GM20000 (cell line): ENCODE measurements at regions not wholly inside any gene's neighbourhood (a gene's known extent, or its start where the extent isn't known, plus 50 kb on each side); places are given as distances from the start of the nearest gene placed in this dataset.

Experiments used
- DNase-seq: peaks from one replicate; pipeline ENCODE4 v3.0.0; 2012; ENCODE audit warnings: low spot score
- CTCF ChIP-seq: IDR thresholded peaks from 2 replicates; pipeline ENCODE4 v1.5.1; 2012; ENCODE audit warnings: mild to moderate bottlenecking, control low read depth; ENCODE audit errors: extremely low read depth, missing control alignments

GRCh38 chr6:133583907-133584427 is 304.9 kb upstream of the TCF21 start:
- no peak for DNase-seq
- no peak for TF ChIP-seq CTCF

- no peak for DNase-seq
These were observed 304.1 kb upstream of the TCF21 start for GRCh38 chr6:133584823-133585222.

GRCh38 chr6:133585978-133586377 is 302.9 kb upstream of the TCF21 start:
- no peak for DNase-seq
- no peak for TF ChIP-seq CTCF

More at GRCh38 chr6:133584823-133585222, 304.1 kb upstream of the TCF21 start:
- no peak for TF ChIP-seq CTCF

GRCh38 chr6:133587546-133588160 is 301.3 kb upstream of the TCF21 start:
- TF ChIP-seq CTCF, result no peak
- DNase-seq, result no peak

- no peak for TF ChIP-seq CTCF
- no peak for DNase-seq
These were observed 298.7 kb upstream of the TCF21 start for GRCh38 chr6:133590196-133590595.

- DNase-seq, result no peak
- no peak for TF ChIP-seq CTCF
These were observed 298.1 kb upstream of the TCF21 start for GRCh38 chr6:133590814-133591213.

- TF ChIP-seq CTCF, result no peak
- DNase-seq, result no peak
These were observed 297.6 kb upstream of the TCF21 start for GRCh38 chr6:133591275-133591674.
